H1 (cell line): ENCODE measurements at regions not wholly inside any gene's neighbourhood (a gene's known extent, or its start where the extent isn't known, plus 50 kb on each side); places are given as distances from the start of the nearest gene placed in this dataset.

Experiments used
- CEBPB ChIP-seq: IDR thresholded peaks from 2 replicates; pipeline ENCODE4 v1.6.1; 2012; ENCODE audit warnings: low read depth, low read length
- CTCF ChIP-seq, 3 experiments: IDR thresholded peaks; 1 replicate in 2 of 3; 2 replicates in 1 of 3; pipeline versions ENCODE4 v1.5.1 to v1.6.1; 2011; ENCODE audit warnings: low read length in 3 of 3, mild to moderate bottlenecking in 3 of 3, inconsistent platforms in 2 of 3, low read depth in 1 of 3, moderate library complexity in 1 of 3; ENCODE audit not compliant: insufficient read depth in 1 of 3; ENCODE audit errors: control extremely low read depth in 1 of 3
- EP300 ChIP-seq, 2 experiments: IDR thresholded peaks; 1 replicate in 1 of 2; 2 replicates in 1 of 2; pipeline ENCODE4 v1.6.1; 2011 to 2012; ENCODE audit warnings: low read depth in 2 of 2, low read length in 2 of 2, mild to moderate bottlenecking in 2 of 2, borderline replicate concordance in 1 of 2, inconsistent platforms in 1 of 2, moderate library complexity in 1 of 2
- EZH2 ChIP-seq: fragments of 200-600 bp; sonication (generic); IDR thresholded peaks from 2 replicates; pipeline ENCODE4 v1.7.1; 2012; ENCODE audit warnings: low read depth, mild to moderate bottlenecking, moderate library complexity, low read length, inconsistent platforms; ENCODE audit not compliant: severe bottlenecking
- RAD21 ChIP-seq, 2 experiments: IDR thresholded peaks in 1 of 2; conservative IDR thresholded peaks in 1 of 2; 2 replicates each; pipeline ENCODE4 v1.6.1; 2011; ENCODE audit warnings: low read depth in 2 of 2, low read length in 2 of 2, improper control_type of control experiment in 1 of 2, inconsistent platforms in 1 of 2, mild to moderate bottlenecking in 1 of 2, moderate library complexity in 1 of 2
- SP1 ChIP-seq: IDR thresholded peaks from 2 replicates; pipeline ENCODE4 v1.6.1; 2011; ENCODE audit warnings: low read depth, low read length

- TF ChIP-seq EZH2 = no peak
- no peak for TF ChIP-seq CEBPB
- no peak for TF ChIP-seq CTCF (IDR thresholded peaks at IDR 0.05; ENCODE audit: control extremely low read depth in 1 of 3, insufficient read depth in 1 of 3, low read depth in 1 of 3, low read length in 3 of 3)
- no peak for TF ChIP-seq SP1
- no peak for TF ChIP-seq RAD21 (IDR thresholded peaks at IDR 0.05 in 1 of 2, conservative IDR thresholded peaks at IDR 0.05 in 1 of 2; ENCODE audit: low read depth in 2 of 2, low read length in 2 of 2)
- no peak for TF ChIP-seq EP300 (IDR thresholded peaks at IDR 0.05; ENCODE audit: borderline replicate concordance in 1 of 2, low read depth in 2 of 2, low read length in 2 of 2)
Observed at GRCh38 chr10:71084818-71085126, 127.6 kb upstream of the UNC5B start.
